Activated T-cell treated with anti-CD3 and anti-CD28 coated beads, Interleukin-2, amount 50 U/mL, for 24 hours (primary cell): ENCODE measurements at regions not wholly inside any gene's neighbourhood (a gene's known extent, or its start where the extent isn't known, plus 50 kb on each side); places are given as distances from the start of the nearest gene placed in this dataset.
"Not testable (repeated sequence)": the region's sequence is repeated elsewhere in the genome, so short reads cannot be mapped to it uniquely, and the experiment has no call there.

Experiments used
- DNase-seq: peaks from one replicate; pipeline ENCODE4 v3.0.0-alpha.2; 2020
- H3K27ac Mint-ChIP-seq: 2 replicates; pipeline ENCODE4 v1.8.0; 2020; ENCODE audit warnings: mild to moderate bottlenecking, mixed read lengths
- H3K27me3 Mint-ChIP-seq: 2 replicates; pipeline ENCODE4 v1.8.0; 2020; ENCODE audit warnings: mixed read lengths
- H3K36me3 Mint-ChIP-seq: 2 replicates; pipeline ENCODE4 v1.8.0; 2020; ENCODE audit warnings: low read depth, mixed read lengths
- H3K4me1 Mint-ChIP-seq: 2 replicates; pipeline ENCODE4 v1.8.0; 2020; ENCODE audit warnings: low read depth, mixed read lengths
- H3K4me3 Mint-ChIP-seq: 2 replicates; pipeline ENCODE4 v1.8.0; 2020; ENCODE audit warnings: mild to moderate bottlenecking, moderate library complexity, mixed read lengths
- H3K9me3 Mint-ChIP-seq: 2 replicates; pipeline ENCODE4 v1.8.0; 2020; ENCODE audit warnings: mixed read lengths

DNA sequence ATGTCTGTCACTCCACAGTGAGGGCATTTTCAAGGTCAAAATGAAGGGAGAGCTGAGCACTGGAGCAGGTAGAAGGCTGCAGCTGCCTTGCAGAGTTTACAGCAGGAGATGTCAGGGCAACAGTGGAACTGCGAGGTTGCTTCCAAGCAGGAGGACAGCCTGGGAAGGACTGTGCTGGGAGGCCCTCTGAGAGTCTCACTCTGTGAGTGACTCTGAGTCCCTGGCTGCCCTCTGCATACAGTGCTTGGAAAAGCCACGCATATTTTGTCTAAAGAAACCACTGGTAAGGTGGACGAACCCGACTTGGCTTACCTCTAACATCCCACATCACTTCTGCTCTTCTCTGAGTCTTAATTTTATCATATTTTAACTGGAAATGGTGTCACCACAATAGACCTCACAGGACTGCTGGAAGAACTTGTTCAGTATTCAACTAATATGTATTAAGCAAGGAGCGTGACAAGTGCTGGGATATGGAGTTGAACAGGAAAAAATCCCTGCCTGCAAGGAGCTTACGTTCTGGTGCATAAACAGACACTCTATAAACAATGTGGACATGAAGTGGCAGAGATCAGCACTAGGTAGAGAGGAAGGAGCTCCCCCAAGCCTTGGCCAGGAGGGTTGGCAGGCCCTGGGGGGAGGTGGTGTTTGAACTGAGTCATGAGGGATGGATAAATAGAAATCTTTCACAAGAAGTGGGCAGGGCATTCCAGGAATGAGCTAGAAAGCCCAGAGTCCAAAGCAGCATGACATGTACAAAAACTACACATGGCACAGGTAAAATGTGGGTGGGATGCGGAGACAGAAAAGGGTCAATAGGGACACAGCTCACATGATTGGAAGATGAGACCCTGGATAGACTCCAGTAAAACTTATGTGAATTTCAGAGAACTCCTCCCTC lies 64.0 kb upstream of the FOXE1 start:
- H3K4me3 Mint-ChIP-seq: no peak overlapping the region
- no peaks in the 10 kb centered on the region for H3K9me3 Mint-ChIP-seq
- no peaks in the 10 kb centered on the region for H3K4me1 Mint-ChIP-seq
- peaks cover 21% of the 10 kb centered on the region for H3K27me3 Mint-ChIP-seq
- no peak for DNase-seq
- H3K36me3 Mint-ChIP-seq: no peaks in the 10 kb centered on the region
- no peak overlapping the region for H3K27ac Mint-ChIP-seq

GRCh38 chr9:97790542-97790941 lies 62.5 kb upstream of the FOXE1 start:
- Mint-ChIP-seq H3K4me3 (no peak overlapping the region), H3K36me3 (no peaks in the 10 kb centered on the region), H3K4me1 (no peaks in the 10 kb centered on the region), H3K9me3 (no peaks in the 10 kb centered on the region), H3K27me3 (peaks cover 21% of the 10 kb centered on the region), H3K27ac (no peak overlapping the region)
- DNase-seq: no peak

- H3K36me3 Mint-ChIP-seq: no peaks in the 10 kb centered on the region
- peaks cover 21% of the 10 kb centered on the region for H3K27me3 Mint-ChIP-seq
- no peak overlapping the region for H3K27ac Mint-ChIP-seq
- DNase-seq: no peak
- H3K9me3 Mint-ChIP-seq: no peaks in the 10 kb centered on the region
- no peak overlapping the region for H3K4me3 Mint-ChIP-seq
- H3K4me1 Mint-ChIP-seq: no peaks in the 10 kb centered on the region
Measured at GRCh38 chr9:97791542-97791941, 61.5 kb upstream of the FOXE1 start.

DNA sequence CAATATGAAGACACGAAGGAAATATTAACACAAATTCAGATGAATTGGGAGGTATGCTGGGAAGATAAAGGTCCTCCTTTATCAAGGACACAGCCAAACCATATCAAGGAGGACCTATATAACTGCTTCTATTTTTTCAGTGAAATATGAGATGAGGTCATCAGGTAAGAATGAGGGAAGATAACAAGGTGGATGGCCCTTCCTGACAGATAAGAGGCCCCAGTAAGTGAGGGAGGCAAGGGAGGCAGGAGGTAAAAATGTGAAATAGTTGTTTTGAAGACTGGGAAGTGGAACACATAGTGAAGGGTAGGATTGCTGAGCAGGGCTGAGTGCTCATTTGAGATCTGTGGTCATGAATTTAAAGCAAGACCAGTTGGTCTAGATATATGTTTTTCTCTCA lies 60.0 kb upstream of the FOXE1 start:
- peaks cover 15% of the 10 kb centered on the region for H3K27me3 Mint-ChIP-seq
- H3K27ac Mint-ChIP-seq: no peak overlapping the region
- H3K36me3 Mint-ChIP-seq: no peaks in the 10 kb centered on the region
- no peak overlapping the region for H3K4me3 Mint-ChIP-seq
- H3K9me3 Mint-ChIP-seq: no peaks in the 10 kb centered on the region
- H3K4me1 Mint-ChIP-seq: no peaks in the 10 kb centered on the region
- DNase-seq: no peak

DNA sequence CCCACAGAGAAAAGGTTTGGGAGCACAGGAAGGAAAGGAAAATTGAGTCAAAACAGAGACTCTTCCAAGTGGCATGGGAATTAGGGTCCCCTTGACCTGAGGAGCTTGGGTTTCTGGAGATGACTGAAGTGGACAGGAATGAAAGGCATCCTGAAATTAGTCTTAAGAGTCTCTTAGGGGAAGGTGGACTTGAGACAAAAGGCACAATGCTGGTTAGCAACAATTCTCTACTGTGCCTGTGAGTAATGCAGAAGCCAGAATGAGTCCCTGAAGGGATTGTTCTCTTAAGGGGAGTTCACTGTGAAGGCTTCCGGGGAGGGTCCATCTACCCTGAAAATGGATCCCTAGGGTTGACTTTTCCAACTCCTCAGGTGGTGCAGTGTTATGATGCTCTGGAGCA lies 58.4 kb upstream of the FOXE1 start:
- Mint-ChIP-seq H3K27me3 (peaks cover 4% of the 10 kb centered on the region), H3K9me3 (no peaks in the 10 kb centered on the region), H3K4me3 (no peak overlapping the region), H3K4me1 (no peaks in the 10 kb centered on the region), H3K36me3 (no peaks in the 10 kb centered on the region), H3K27ac (no peak overlapping the region)
- DNase-seq: no peak

- H3K4me3 Mint-ChIP-seq, H3K9me3 Mint-ChIP-seq, DNase-seq, H3K27ac Mint-ChIP-seq, H3K27me3 Mint-ChIP-seq, H3K4me1 Mint-ChIP-seq, H3K36me3 Mint-ChIP-seq: not testable (repeated sequence)
Measured at GRCh38 chr9:97796176-97796575, 56.9 kb upstream of the FOXE1 start.

DNA sequence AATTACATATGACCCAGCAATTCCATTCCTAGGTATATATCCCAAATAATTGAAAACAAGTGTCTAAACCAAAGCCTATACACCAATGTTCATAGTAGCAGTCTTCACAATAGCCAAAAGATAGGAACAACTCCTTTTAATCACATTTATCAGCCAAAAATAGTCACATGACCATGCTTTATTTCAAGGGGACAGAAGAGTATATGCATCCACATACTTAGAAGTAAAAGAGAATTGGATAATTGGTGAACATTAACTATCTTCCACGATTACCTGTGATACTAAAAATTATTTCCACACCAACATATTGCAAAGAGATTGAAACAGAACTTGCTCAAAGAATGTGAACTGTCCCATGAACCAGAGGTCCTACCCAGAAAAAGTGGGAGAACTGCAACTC lies 51.8 kb upstream of the FOXE1 start:
- DNase-seq: no peak
- Mint-ChIP-seq H3K9me3 (no peaks in the 10 kb centered on the region), H3K4me1 (peaks cover 9% of the 10 kb centered on the region), H3K27me3 (peaks cover 21% of the 10 kb centered on the region), H3K4me3 (no peak overlapping the region), H3K27ac (no peak overlapping the region), H3K36me3 (no peaks in the 10 kb centered on the region)

- H3K36me3 Mint-ChIP-seq: no peaks in the 10 kb centered on the region
- no peak for DNase-seq
- peaks cover 24% of the 10 kb centered on the region for H3K27me3 Mint-ChIP-seq
- H3K4me3 Mint-ChIP-seq: peak overlapping the region; percentile 46
- H3K9me3 Mint-ChIP-seq: no peaks in the 10 kb centered on the region
- no peak overlapping the region for H3K27ac Mint-ChIP-seq
- H3K4me1 Mint-ChIP-seq: peaks cover 9% of the 10 kb centered on the region
Measured at GRCh38 chr9:97802276-97802675, 50.8 kb upstream of the FOXE1 start.

GRCh38 chr9:97803167-97804058 lies 49.6 kb upstream of the FOXE1 start:
- peaks cover 30% of the 10 kb centered on the region for H3K27me3 Mint-ChIP-seq

More at GRCh38 chr9:97803167-97804058, 49.6 kb upstream of the FOXE1 start:
- peak; percentile 82 for DNase-seq
- peak overlapping the region; percentile 61 for H3K27ac Mint-ChIP-seq
- H3K4me1 Mint-ChIP-seq: peaks cover 9% of the 10 kb centered on the region
- H3K4me3 Mint-ChIP-seq: peak overlapping the region; percentile 64
- no peaks in the 10 kb centered on the region for H3K9me3 Mint-ChIP-seq
- no peaks in the 10 kb centered on the region for H3K36me3 Mint-ChIP-seq
